ENCODE measurements at regions not wholly inside any gene's neighbourhood (a gene's known extent, or its start where the extent isn't known, plus 50 kb on each side); places are given as distances from the start of the nearest gene placed in this dataset.

GRCh38 chr3:157752956-157753786, 250.0 kb upstream of the VEPH1 start:
- Histone ChIP-seq H3K4me1 (no peaks in the 10 kb centered on the region), H3K4me3 (no peak overlapping the region), H3K36me3 (no peaks in the 10 kb centered on the region), H3K27ac (no peak overlapping the region), H3K27me3 (no peaks in the 10 kb centered on the region), H3K9me3 (no peaks in the 10 kb centered on the region)
- intact Hi-C loops (cut with DNase I): no loop called here
- TF ChIP-seq POLR2A (IDR thresholded peaks at IDR 0.05): no peak
- no peak for TF ChIP-seq CTCF (IDR thresholded peaks at IDR 0.05)
- no peak for DNase-seq
- WGBS, 2 donors: 64 to 69% methylated on average over 5 of the region's 5 CpGs

- no peak overlapping the region for H3K4me3 ChIP-seq
- TF ChIP-seq POLR2A (IDR thresholded peaks at IDR 0.05): no peak
- no peak for TF ChIP-seq CTCF (IDR thresholded peaks at IDR 0.05)
- intact Hi-C loops (cut with DNase I): no loop called here
- H3K4me1 ChIP-seq: no peaks in the 10 kb centered on the region
- no peaks in the 10 kb centered on the region for H3K9me3 ChIP-seq
- no peak for DNase-seq
- H3K36me3 ChIP-seq: no peaks in the 10 kb centered on the region
- no peaks in the 10 kb centered on the region for H3K27me3 ChIP-seq
- 49 to 59% methylated on average over 3 of the region's 3 CpGs for WGBS, 2 donors
- H3K27ac ChIP-seq: no peak overlapping the region
These were observed 249.3 kb upstream of the VEPH1 start for GRCh38 chr3:157752554-157752953.

GRCh38 chr3:157751386-157751785, 248.2 kb upstream of the VEPH1 start:
- WGBS, 2 donors: 57 to 71% methylated on average over 1 of the region's 1 CpG
- H3K4me3 ChIP-seq: no peak overlapping the region
- no peaks in the 10 kb centered on the region for H3K27me3 ChIP-seq
- DNase-seq: no peak
- H3K4me1 ChIP-seq: no peaks in the 10 kb centered on the region
- TF ChIP-seq POLR2A (IDR thresholded peaks at IDR 0.05) (no peak), CTCF (IDR thresholded peaks at IDR 0.05) (no peak)
- intact Hi-C loops (cut with DNase I): no loop called here
- H3K36me3 ChIP-seq: no peaks in the 10 kb centered on the region
- H3K27ac ChIP-seq: no peak overlapping the region
- H3K9me3 ChIP-seq: no peaks in the 10 kb centered on the region

- no peaks in the 10 kb centered on the region for H3K4me1 ChIP-seq
- H3K27ac ChIP-seq: no peak overlapping the region
- no peaks in the 10 kb centered on the region for H3K9me3 ChIP-seq
- intact Hi-C loops (cut with DNase I): no loop called here
- no peaks in the 10 kb centered on the region for H3K27me3 ChIP-seq
- no peak overlapping the region for H3K4me3 ChIP-seq
- no peak for DNase-seq
- WGBS, 2 donors: 73 to 83% methylated on average over 1 of the region's 1 CpG
- TF ChIP-seq POLR2A (IDR thresholded peaks at IDR 0.05): no peak
- TF ChIP-seq CTCF (IDR thresholded peaks at IDR 0.05): no peak
- H3K36me3 ChIP-seq: no peaks in the 10 kb centered on the region
These were observed 243.2 kb upstream of the VEPH1 start for GRCh38 chr3:157746391-157746790.

- no peaks in the 10 kb centered on the region for H3K27me3 ChIP-seq
- no peak for TF ChIP-seq CTCF (IDR thresholded peaks at IDR 0.05)
- TF ChIP-seq POLR2A (IDR thresholded peaks at IDR 0.05): no peak
- no peaks in the 10 kb centered on the region for H3K36me3 ChIP-seq
- H3K9me3 ChIP-seq: no peaks in the 10 kb centered on the region
- no peak overlapping the region for H3K27ac ChIP-seq
- H3K4me1 ChIP-seq: no peaks in the 10 kb centered on the region
- DNase-seq: no peak
- H3K4me3 ChIP-seq: no peak overlapping the region
- intact Hi-C loops (cut with DNase I): no loop called here
These were observed 238.4 kb upstream of the VEPH1 start for GRCh38 chr3:157741607-157742006.
